Hepatocyte (in vitro differentiated cells): ENCODE measurements at regions not wholly inside any gene's neighbourhood (a gene's known extent, or its start where the extent isn't known, plus 50 kb on each side); places are given as distances from the start of the nearest gene placed in this dataset.
A peak's percentile ranks its signal among the peaks of the same experiment; 100 is the strongest.

ENCODE experiments used
- DNase-seq: peaks from one replicate; pipeline ENCODE4 v3.0.0-alpha.2; 2016; ENCODE audit warnings: low spot score
- H2AFZ ChIP-seq: fragments of 200-600 bp; sonication (generic); 2 replicates; pipeline ENCODE4 v1.6.0; 2016; ENCODE audit warnings: antibody characterized with exemption, mild to moderate bottlenecking
- H3K27ac ChIP-seq: fragments of 200-600 bp; sonication (generic); 2 replicates; pipeline ENCODE4 v1.5.1; 2016; ENCODE audit warnings: mild to moderate bottlenecking
- H3K27me3 ChIP-seq: fragments of 200-600 bp; sonication (generic); 2 replicates; pipeline ENCODE4 v1.6.1; 2016
- H3K36me3 ChIP-seq: fragments of 200-600 bp; sonication (generic); replicated peaks from 2 replicates; pipeline ENCODE4 v1.5.1; 2016; ENCODE audit warnings: low read depth; ENCODE audit not compliant: insufficient read depth
- H3K4me1 ChIP-seq: fragments of 200-600 bp; sonication (generic); 2 replicates; pipeline ENCODE4 v1.5.1; 2016; ENCODE audit warnings: mild to moderate bottlenecking, moderate library complexity; ENCODE audit not compliant: insufficient read depth
- H3K4me2 ChIP-seq: fragments of 200-600 bp; sonication (generic); 2 replicates; pipeline ENCODE4 v1.6.0; 2016
- H3K4me3 ChIP-seq: fragments of 200-600 bp; sonication (generic); 2 replicates; pipeline ENCODE4 v1.5.1; 2016; ENCODE audit warnings: mild to moderate bottlenecking
- H3K79me2 ChIP-seq: fragments of 200-600 bp; sonication (generic); 2 replicates; pipeline ENCODE4 v1.6.0; 2017; ENCODE audit warnings: mild to moderate bottlenecking
- H3K9me2 ChIP-seq: fragments of 200-600 bp; sonication (generic); replicated peaks from 2 replicates; pipeline ENCODE4 v1.6.0; 2017; ENCODE audit warnings: mild to moderate bottlenecking; ENCODE audit not compliant: insufficient read depth
- H3K9me3 ChIP-seq: fragments of 200-600 bp; sonication (generic); 2 replicates; pipeline ENCODE4 v1.5.1; 2016; ENCODE audit warnings: low read depth, mild to moderate bottlenecking
- H4K20me1 ChIP-seq: fragments of 200-600 bp; sonication (generic); 2 replicates; pipeline ENCODE4 v1.6.0; 2016; ENCODE audit warnings: mild to moderate bottlenecking; ENCODE audit not compliant: insufficient read depth, poor library complexity, severe bottlenecking
- CTCF ChIP-seq: fragments of 200-600 bp; sonication (generic); IDR thresholded peaks from 2 replicates; pipeline ENCODE4 v1.5.1; 2016; ENCODE audit warnings: antibody characterized with exemption, mild to moderate bottlenecking; ENCODE audit not compliant: poor library complexity
- EZH2 ChIP-seq: fragments of 200-600 bp; sonication (generic); IDR thresholded peaks from 2 replicates; pipeline ENCODE4 v1.6.1; 2016; ENCODE audit warnings: antibody characterized with exemption, mild to moderate bottlenecking, borderline replicate concordance
- EZH2phosphoT487 ChIP-seq: fragments of 200-600 bp; sonication (generic); IDR thresholded peaks from one replicate; pipeline ENCODE4 v1.6.1; 2018; ENCODE audit warnings: antibody characterized with exemption, mild to moderate bottlenecking, low read depth, moderate library complexity; ENCODE audit not compliant: unreplicated experiment, severe bottlenecking
- WGBS: methylation state at CpG from one replicate; pipeline ENCODE4 v1.1.6; 2016; ENCODE audit warnings: low lambda C conversion rate; ENCODE audit errors: missing lambda C conversion rate; 5-methylcytosine and 5-hydroxymethylcytosine counted together

- DNase-seq: no peak
- Histone ChIP-seq H3K27ac (peak overlapping the region; percentile 21), H3K27me3 (no peaks in the 10 kb centered on the region), H3K36me3 (no peaks in the 10 kb centered on the region), H3K9me2 (no peaks in the 10 kb centered on the region), H3K4me2 (no peak overlapping the region), H3K9me3 (no peaks in the 10 kb centered on the region), H2AFZ (no peak overlapping the region), H4K20me1 (no peaks in the 10 kb centered on the region), H3K79me2 (no peaks in the 10 kb centered on the region), H3K4me3 (no peak overlapping the region), H3K4me1 (peaks cover 21% of the 10 kb centered on the region)
- TF ChIP-seq EZH2 (no peak), EZH2phosphoT487 (no peak), CTCF (no peak)
- 10% methylated on average over 1 of the region's 1 CpG for WGBS
Measured at GRCh38 chr20:48285656-48286055, 500.4 kb upstream of the SULF2 start.

GRCh38 chr20:48284837-48285236 is 499.6 kb upstream of the SULF2 start:
- no peaks in the 10 kb centered on the region for H4K20me1 ChIP-seq
- H3K4me1 ChIP-seq: peaks cover 21% of the 10 kb centered on the region
- no peaks in the 10 kb centered on the region for H3K36me3 ChIP-seq
- no peak for DNase-seq
- H3K9me3 ChIP-seq: no peaks in the 10 kb centered on the region
- no peak for TF ChIP-seq CTCF
- TF ChIP-seq EZH2: no peak
- no peak for TF ChIP-seq EZH2phosphoT487
- H2AFZ ChIP-seq: no peak overlapping the region
- no peak overlapping the region for H3K4me2 ChIP-seq
- no peaks in the 10 kb centered on the region for H3K9me2 ChIP-seq
- 69% methylated on average over 2 of the region's 2 CpGs for WGBS
- H3K4me3 ChIP-seq: no peak overlapping the region
- no peak overlapping the region for H3K27ac ChIP-seq
- no peaks in the 10 kb centered on the region for H3K79me2 ChIP-seq
- H3K27me3 ChIP-seq: no peaks in the 10 kb centered on the region

GRCh38 chr20:48284315-48284714 is 499.0 kb upstream of the SULF2 start:
- Histone ChIP-seq H2AFZ (no peak overlapping the region), H3K9me2 (no peaks in the 10 kb centered on the region), H3K27me3 (no peaks in the 10 kb centered on the region), H3K4me3 (no peak overlapping the region), H3K79me2 (no peaks in the 10 kb centered on the region), H3K4me2 (no peak overlapping the region), H4K20me1 (no peaks in the 10 kb centered on the region), H3K27ac (no peak overlapping the region), H3K4me1 (peaks cover 25% of the 10 kb centered on the region), H3K9me3 (no peaks in the 10 kb centered on the region), H3K36me3 (no peaks in the 10 kb centered on the region)
- WGBS: 95% methylated on average over 4 of the region's 4 CpGs
- no peak for TF ChIP-seq EZH2phosphoT487
- TF ChIP-seq EZH2: no peak
- no peak for TF ChIP-seq CTCF
- no peak for DNase-seq

- Histone ChIP-seq H3K9me2 (no peaks in the 10 kb centered on the region), H3K27ac (no peak overlapping the region), H4K20me1 (no peaks in the 10 kb centered on the region), H3K4me2 (no peak overlapping the region), H3K4me3 (no peak overlapping the region), H3K27me3 (no peaks in the 10 kb centered on the region), H2AFZ (no peak overlapping the region), H3K79me2 (no peaks in the 10 kb centered on the region), H3K4me1 (peaks cover 32% of the 10 kb centered on the region), H3K9me3 (no peaks in the 10 kb centered on the region), H3K36me3 (no peaks in the 10 kb centered on the region)
- peak; percentile 51 for DNase-seq
- TF ChIP-seq EZH2: no peak
- no peak for TF ChIP-seq CTCF
- 84% methylated on average over 13 of the region's 13 CpGs for WGBS
Measured at GRCh38 chr20:48283470-48284110, 498.3 kb upstream of the SULF2 start.
